B cell (primary cell): ENCODE measurements at regions not wholly inside any gene's neighbourhood (a gene's known extent, or its start where the extent isn't known, plus 50 kb on each side); places are given as distances from the start of the nearest gene placed in this dataset.

Experiments
- ATAC-seq: fragments of 200-7000 bp; cut with Tn5 transposase; one replicate; pipeline ENCODE4 v1.10.0; 2021; ENCODE audit warnings: low read depth, mild to moderate bottlenecking, moderate number of reproducible peaks, moderate library complexity
- CTCF ChIA-PET: fragments of 350-600 bp; sonication (Branson Sonifier 250); formaldehyde crosslinking; loops from one replicate; lab custom pipeline; 2021; ENCODE audit warnings: antibody characterized with exemption, inconsistent platforms; lab: Charles Lee
- POLR2A ChIA-PET: fragments of 350-600 bp; sonication (Branson Sonifier 250); formaldehyde crosslinking; loops from one replicate; lab custom pipeline; 2021; ENCODE audit warnings: antibody characterized with exemption; lab: Charles Lee
- DNase-seq: peaks from one replicate; pipeline ENCODE4 v3.0.0; 2013
- H2AFZ ChIP-seq: 2 replicates; pipeline ENCODE4 v1.6.1; 2012; ENCODE audit warnings: mild to moderate bottlenecking, low read depth, low read length; ENCODE audit not compliant: insufficient read depth, poor library complexity, severe bottlenecking
- H3K27ac ChIP-seq, 2 donors: 1 replicate in 1 of 2; 2 replicates in 1 of 2; pipeline ENCODE4 v1.5.1; 2012 to 2013; ENCODE audit warnings: low read length in 2 of 2, mild to moderate bottlenecking in 2 of 2, moderate library complexity in 1 of 2
- H3K27me3 ChIP-seq, 4 experiments: fragments of 200-600 bp in 1 of 4; sonication (generic) in 1 of 4; replicated peaks in 1 of 4; 1 replicate in 2 of 4; 2 replicates in 2 of 4; pipeline versions ENCODE4 v1.6.1 to v1.7.0; 2013 to 2016; ENCODE audit warnings: low read length in 3 of 4, mild to moderate bottlenecking in 2 of 4, mixed read lengths in 1 of 4, moderate library complexity in 1 of 4; ENCODE audit not compliant: insufficient read depth in 4 of 4, control insufficient read depth in 3 of 4; ENCODE audit errors: control extremely low read depth in 1 of 4
- H3K36me3 ChIP-seq, 2 experiments: replicated peaks in 1 of 2; 1 replicate in 1 of 2; 2 replicates in 1 of 2; pipeline versions ENCODE4 v1.6.1 to v1.7.1; 2013; ENCODE audit warnings: low read length in 1 of 2; ENCODE audit not compliant: insufficient read depth in 2 of 2, control insufficient read depth in 1 of 2; ENCODE audit errors: control extremely low read depth in 1 of 2, extremely low read depth in 1 of 2
- H3K4me1 ChIP-seq, 2 donors: fragments of 200-600 bp in 1 of 2; sonication (generic) in 1 of 2; 1 replicate in 1 of 2; 2 replicates in 1 of 2; pipeline versions ENCODE4 v1.5.1 to v1.6.1; 2013 to 2017; ENCODE audit warnings: low read length in 2 of 2; ENCODE audit not compliant: control insufficient read depth in 2 of 2, insufficient read depth in 2 of 2
- H3K4me2 ChIP-seq: replicated peaks from 2 replicates; pipeline ENCODE3; 2012; ENCODE audit warnings: mild to moderate bottlenecking, low read depth, low read length; ENCODE audit not compliant: poor library complexity, severe bottlenecking
- H3K4me3 ChIP-seq, 5 experiments: fragments of 200-600 bp in 1 of 5; sonication (generic) in 1 of 5; 1 replicate in 3 of 5; 2 replicates in 2 of 5; pipeline versions ENCODE4 v1.5.1 to v1.7.0; 2011 to 2016; ENCODE audit warnings: low read length in 4 of 5, mild to moderate bottlenecking in 4 of 5, low read depth in 2 of 5, control low read depth in 1 of 5, moderate library complexity in 1 of 5; ENCODE audit not compliant: insufficient read depth in 1 of 5; ENCODE audit errors: control extremely low read depth in 1 of 5, extremely low read depth in 1 of 5
- H3K79me2 ChIP-seq: fragments of 200-600 bp; sonication (generic); one replicate; pipeline ENCODE4 v1.6.0; 2016; ENCODE audit warnings: low read length; ENCODE audit not compliant: control insufficient read depth, insufficient read depth
- H3K9ac ChIP-seq: fragments of 200-600 bp; sonication (generic); 2 replicates; pipeline ENCODE4 v1.6.1; 2017; ENCODE audit warnings: mild to moderate bottlenecking, low read length, moderate library complexity
- H3K9me3 ChIP-seq, 3 donors: one replicate each; pipeline versions ENCODE4 v1.6.1 to v1.7.1; 2013; ENCODE audit warnings: low read length in 2 of 3; ENCODE audit not compliant: control insufficient read depth in 2 of 3, insufficient read depth in 1 of 3; ENCODE audit errors: control extremely low read depth in 1 of 3
- H4K20me1 ChIP-seq: 2 replicates; pipeline ENCODE4 v1.6.0; 2012; ENCODE audit warnings: mild to moderate bottlenecking, low read length; ENCODE audit not compliant: insufficient read depth, control insufficient read depth, poor library complexity, severe bottlenecking
- H3K27ac Mint-ChIP-seq: one replicate; pipeline ENCODE4 v1.8.0; 2021; ENCODE audit warnings: mixed read lengths
- H3K27me3 Mint-ChIP-seq: one replicate; pipeline ENCODE4 v1.8.0; 2021; ENCODE audit warnings: mixed read lengths
- H3K4me1 Mint-ChIP-seq: one replicate; pipeline ENCODE4 v1.8.0; 2021; ENCODE audit warnings: mixed read lengths
- H3K4me3 Mint-ChIP-seq: one replicate; pipeline ENCODE4 v1.8.0; 2021; ENCODE audit warnings: mixed read lengths
- H3K9me3 Mint-ChIP-seq: one replicate; pipeline ENCODE4 v1.8.0; 2022; ENCODE audit warnings: mixed read lengths; ENCODE audit not compliant: insufficient read depth
- CTCF ChIP-seq: fragments of 200-600 bp; IDR thresholded peaks from one replicate; pipeline ENCODE4 v1.8.0; 2022; ENCODE audit warnings: antibody characterized with exemption, mild to moderate bottlenecking
- EZH2 ChIP-seq: IDR thresholded peaks from 2 replicates; pipeline ENCODE4 v1.6.1; 2012; ENCODE audit warnings: borderline replicate concordance, low read depth, mild to moderate bottlenecking, moderate library complexity, low read length; ENCODE audit not compliant: insufficient read depth, poor library complexity, severe bottlenecking
- WGBS: methylation state at CpG from one replicate; pipeline ENCODE4 v1.1.5; 2013; ENCODE audit warnings: missing lambda C conversion rate; ENCODE audit not compliant: insufficient coverage; 5-methylcytosine and 5-hydroxymethylcytosine counted together
- intact Hi-C: fragments of 100-400 bp; cut with micrococcal nuclease; formaldehyde crosslinking; loops from one replicate; pipeline ENCODE4 v1.10.0; 2022

- no peaks in the 10 kb centered on the region for H3K4me1 ChIP-seq
- H4K20me1 ChIP-seq = no peaks in the 10 kb centered on the region
- intact Hi-C loops = no loop called here
- TF ChIP-seq CTCF = no peak
- no peak for TF ChIP-seq EZH2
- ChIA-PET POLR2A (no interaction called here), CTCF (no interaction called here)
- H3K4me2 ChIP-seq = no peak overlapping the region
- H3K9me3 ChIP-seq = no peaks in the 10 kb centered on the region
- ATAC-seq (no peak), DNase-seq (no peak)
- no peak overlapping the region for H3K9ac ChIP-seq
- Mint-ChIP-seq H3K4me1 (no peaks in the 10 kb centered on the region), H3K27me3 (peaks cover 19% of the 10 kb centered on the region), H3K27ac (no peak overlapping the region), H3K9me3 (no peaks in the 10 kb centered on the region), H3K4me3 (no peak overlapping the region)
- H3K36me3 ChIP-seq = no peaks in the 10 kb centered on the region
- WGBS = 100% methylated on average over 3 of the region's 4 CpGs
- peaks cover 0 to 13% (median 0%) of the 10 kb centered on the region in 4 experiments for H3K27me3 ChIP-seq
- H3K79me2 ChIP-seq = no peaks in the 10 kb centered on the region
- H3K27ac ChIP-seq = no peak overlapping the region
- no peak overlapping the region for H3K4me3 ChIP-seq
- H2AFZ ChIP-seq = no peak overlapping the region
Observed at GRCh38 chr3:72011485-72011884, 226.5 kb upstream of the PROK2 start.

GRCh38 chr3:72009851-72010443, 225.0 kb upstream of the PROK2 start:
- peaks cover 19% of the 10 kb centered on the region for H3K27me3 Mint-ChIP-seq
- H3K4me3 Mint-ChIP-seq = no peak overlapping the region
- CTCF ChIA-PET = no interaction called here
- no peak overlapping the region for H2AFZ ChIP-seq
- intact Hi-C loops = no loop called here
- no peaks in the 10 kb centered on the region for H3K36me3 ChIP-seq
- H3K27ac Mint-ChIP-seq = no peak overlapping the region
- no peaks in the 10 kb centered on the region for H3K4me1 Mint-ChIP-seq
- no peak overlapping the region for H3K4me3 ChIP-seq
- no peak for DNase-seq
- H4K20me1 ChIP-seq = no peaks in the 10 kb centered on the region
- POLR2A ChIA-PET = no interaction called here
- TF ChIP-seq CTCF (no peak), EZH2 (no peak)
- no peak for ATAC-seq
- H3K4me1 ChIP-seq = no peaks in the 10 kb centered on the region
- no peaks in the 10 kb centered on the region for H3K9me3 ChIP-seq
- no peak overlapping the region for H3K9ac ChIP-seq
- no peaks in the 10 kb centered on the region for H3K79me2 ChIP-seq
- H3K27me3 ChIP-seq = peaks cover 0 to 13% (median 0%) of the 10 kb centered on the region in 4 experiments
- WGBS = 100% methylated on average over 2 of the region's 8 CpGs
- H3K4me2 ChIP-seq = no peak overlapping the region
- no peak overlapping the region for H3K27ac ChIP-seq
- H3K9me3 Mint-ChIP-seq = no peaks in the 10 kb centered on the region
